ENCODE measurements at regions not wholly inside any gene's neighbourhood (a gene's known extent, or its start where the extent isn't known, plus 50 kb on each side); places are given as distances from the start of the nearest gene placed in this dataset.

DNA sequence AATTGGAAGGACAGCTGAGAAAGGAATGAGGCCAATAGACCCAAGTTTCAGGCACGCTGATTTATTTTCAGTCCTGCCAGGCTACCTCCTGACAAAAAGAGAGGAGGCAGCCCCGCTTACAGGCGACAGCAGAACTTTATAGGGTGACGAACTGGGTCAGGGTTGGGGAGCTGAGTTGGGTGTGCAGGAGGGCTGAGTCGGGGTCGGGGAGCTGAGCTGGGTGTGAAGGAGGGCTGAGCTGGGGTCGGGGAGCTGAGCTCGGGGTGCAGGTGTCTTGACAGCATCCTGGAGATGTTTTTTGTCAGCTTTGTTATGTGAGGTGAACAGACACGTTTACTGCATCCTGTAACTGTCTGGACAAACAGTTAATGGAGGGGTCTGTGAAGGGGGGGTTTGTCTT is 342.2 kb downstream of the ADCYAP1 start:
- no peak overlapping the region for H3K4me3 ChIP-seq (ENCODE audit: low read depth, low read length)

DNA sequence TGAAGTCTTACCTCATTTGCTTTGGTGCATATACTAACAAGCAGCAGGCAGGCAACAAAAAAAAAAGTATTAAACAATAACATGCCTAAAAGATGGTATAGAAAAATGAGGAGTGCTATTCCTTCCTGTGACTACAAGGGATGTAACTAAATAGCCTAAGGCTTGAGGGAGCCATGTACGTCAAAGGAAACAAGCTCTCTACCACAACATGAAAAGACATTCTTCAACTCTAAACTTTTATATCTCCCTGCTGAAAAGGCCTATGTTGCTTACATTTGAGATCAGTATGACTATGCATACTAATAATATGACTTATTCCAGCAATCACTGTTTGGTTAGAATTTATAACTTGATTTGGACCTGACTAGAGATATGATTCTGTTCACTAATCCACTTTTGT is 347.9 kb downstream of the ADCYAP1 start:
- DNase-seq (ENCODE audit: low read depth): no peak
- TF ChIP-seq, protein P1, sequence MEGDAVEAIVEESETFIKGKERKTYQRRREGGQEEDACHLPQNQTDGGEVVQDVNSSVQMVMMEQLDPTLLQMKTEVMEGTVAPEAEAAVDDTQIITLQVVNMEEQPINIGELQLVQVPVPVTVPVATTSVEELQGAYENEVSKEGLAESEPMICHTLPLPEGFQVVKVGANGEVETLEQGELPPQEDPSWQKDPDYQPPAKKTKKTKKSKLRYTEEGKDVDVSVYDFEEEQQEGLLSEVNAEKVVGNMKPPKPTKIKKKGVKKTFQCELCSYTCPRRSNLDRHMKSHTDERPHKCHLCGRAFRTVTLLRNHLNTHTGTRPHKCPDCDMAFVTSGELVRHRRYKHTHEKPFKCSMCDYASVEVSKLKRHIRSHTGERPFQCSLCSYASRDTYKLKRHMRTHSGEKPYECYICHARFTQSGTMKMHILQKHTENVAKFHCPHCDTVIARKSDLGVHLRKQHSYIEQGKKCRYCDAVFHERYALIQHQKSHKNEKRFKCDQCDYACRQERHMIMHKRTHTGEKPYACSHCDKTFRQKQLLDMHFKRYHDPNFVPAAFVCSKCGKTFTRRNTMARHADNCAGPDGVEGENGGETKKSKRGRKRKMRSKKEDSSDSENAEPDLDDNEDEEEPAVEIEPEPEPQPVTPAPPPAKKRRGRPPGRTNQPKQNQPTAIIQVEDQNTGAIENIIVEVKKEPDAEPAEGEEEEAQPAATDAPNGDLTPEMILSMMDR (IDR thresholded peaks at IDR 0.05; ENCODE audit: low read depth, low read length, missing control alignments): no peak
- no peak overlapping the region for H3K4me3 ChIP-seq (ENCODE audit: low read depth, low read length)

More for the DNA sequence above, 342.2 kb downstream of the ADCYAP1 start:
- TF ChIP-seq, protein P1 (IDR thresholded peaks at IDR 0.05; ENCODE audit: low read depth, low read length, missing control alignments): no peak
- DNase-seq (ENCODE audit: low read depth): no peak

DNA sequence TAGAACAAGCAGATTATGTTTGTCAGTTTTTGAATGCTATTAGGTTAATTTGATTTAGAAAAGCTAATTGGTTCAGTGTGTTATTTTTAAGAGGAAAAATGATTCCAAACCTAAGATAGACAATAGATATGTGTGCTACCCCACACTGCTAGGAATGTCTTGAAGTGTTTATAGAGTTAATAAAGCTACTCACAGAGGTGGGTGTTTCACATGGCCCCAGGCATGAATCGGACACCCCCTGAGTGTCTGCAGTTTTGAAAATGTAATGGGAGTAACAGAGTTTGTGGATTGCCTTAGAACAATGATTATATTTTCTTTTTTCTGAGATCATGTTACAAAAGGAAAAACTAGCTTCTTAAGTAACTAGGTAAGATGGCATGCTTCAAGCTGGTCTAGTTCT is 348.3 kb downstream of the ADCYAP1 start:
- TF ChIP-seq, protein P1 (IDR thresholded peaks at IDR 0.05; ENCODE audit: low read depth, low read length, missing control alignments): no peak
- H3K4me3 ChIP-seq (ENCODE audit: low read depth, low read length): no peak overlapping the region
- no peak for DNase-seq (ENCODE audit: low read depth)

DNA sequence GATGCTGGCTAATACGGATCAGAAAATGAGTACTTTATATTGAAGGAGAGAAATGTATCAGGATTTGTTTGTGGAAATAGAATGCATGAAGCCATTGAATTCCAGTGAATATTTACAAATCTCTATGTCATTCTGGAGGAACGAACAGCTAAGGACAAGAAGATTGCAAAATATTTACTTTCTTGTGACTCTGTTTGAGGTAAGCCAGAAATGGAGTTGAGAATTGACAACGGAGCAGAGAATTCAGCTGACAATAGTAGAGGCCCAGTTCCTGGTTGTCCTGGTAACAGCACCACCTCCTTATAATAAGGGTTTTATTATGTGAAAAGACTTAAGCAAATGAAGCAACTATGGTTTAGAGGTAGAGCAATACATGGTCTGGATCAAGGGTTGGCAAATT is 349.2 kb downstream of the ADCYAP1 start:
- TF ChIP-seq, protein P1 (IDR thresholded peaks at IDR 0.05; ENCODE audit: low read depth, low read length, missing control alignments): no peak
- H3K4me3 ChIP-seq (ENCODE audit: low read depth, low read length): no peak overlapping the region
- DNase-seq (ENCODE audit: low read depth): no peak

DNA sequence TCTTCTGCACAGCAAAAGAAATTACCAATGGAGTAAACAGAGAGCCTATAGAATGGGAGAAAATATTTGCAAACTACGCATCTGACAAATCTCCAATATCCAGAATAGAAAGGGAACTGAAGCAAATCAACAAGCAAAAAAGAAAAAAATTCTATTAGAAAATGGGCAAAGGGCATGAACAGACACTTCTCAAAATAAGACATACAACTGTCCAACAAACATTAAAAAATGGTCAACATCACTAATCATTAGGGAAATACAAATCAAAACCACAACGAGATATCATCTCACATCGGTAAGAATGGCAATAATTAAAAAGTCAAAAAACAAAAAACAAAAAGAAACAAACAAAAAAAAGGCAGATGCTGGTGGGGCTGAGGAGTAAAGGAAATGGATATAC is 356.4 kb downstream of the ADCYAP1 start:
- no peak for DNase-seq (ENCODE audit: low read depth)
- TF ChIP-seq, protein P1 (IDR thresholded peaks at IDR 0.05; ENCODE audit: low read depth, low read length, missing control alignments): no peak
- H3K4me3 ChIP-seq (ENCODE audit: low read depth, low read length): no peak overlapping the region

DNA sequence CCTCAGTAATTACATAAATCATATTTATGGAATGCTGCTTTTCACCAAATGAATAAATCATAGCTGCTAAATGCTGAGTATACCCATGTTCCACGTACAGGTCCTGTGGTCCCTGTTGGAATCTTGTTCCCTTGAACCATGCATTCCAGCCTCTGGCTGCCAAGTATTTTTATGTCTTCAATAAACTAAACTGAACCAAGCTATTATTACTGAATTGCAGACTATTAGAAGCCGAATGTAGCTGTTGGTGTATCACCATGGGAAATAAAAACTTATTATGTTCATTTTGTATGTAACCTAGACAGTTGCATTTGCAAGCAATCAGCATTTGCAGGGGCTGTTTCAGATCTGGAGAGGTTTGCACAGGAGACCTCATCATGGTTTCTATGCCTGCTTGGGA is 362.4 kb downstream of the ADCYAP1 start:
- TF ChIP-seq, protein P1 (IDR thresholded peaks at IDR 0.05; ENCODE audit: low read depth, low read length, missing control alignments): no peak
- no peak for DNase-seq (ENCODE audit: low read depth)
- H3K4me3 ChIP-seq (ENCODE audit: low read depth, low read length): no peak overlapping the region

DNA sequence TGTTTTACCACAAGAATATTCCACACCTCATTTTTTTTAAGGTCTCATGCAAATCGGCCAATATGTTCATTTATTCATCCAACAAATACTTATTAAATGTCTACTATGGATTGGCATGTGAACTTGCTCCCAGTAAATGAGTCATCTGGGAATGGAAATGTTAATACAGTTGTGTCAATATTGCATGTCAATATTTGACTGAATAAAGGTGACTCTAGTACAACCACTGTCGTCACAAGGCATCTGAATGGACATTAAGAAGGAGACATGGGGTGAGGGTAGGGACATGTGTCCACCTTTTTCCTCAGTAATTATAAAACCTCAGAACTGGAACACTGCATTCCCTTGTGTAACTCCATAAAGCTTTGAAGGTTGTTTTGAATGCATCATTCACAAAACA is 365.4 kb downstream of the ADCYAP1 start:
- TF ChIP-seq, protein P1 (IDR thresholded peaks at IDR 0.05; ENCODE audit: low read depth, low read length, missing control alignments): no peak
- no peak for DNase-seq (ENCODE audit: low read depth)
- no peak overlapping the region for H3K4me3 ChIP-seq (ENCODE audit: low read depth, low read length)

Measured in GM12864 (cell line).